GM21360 (cell line): ENCODE measurements at regions not wholly inside any gene's neighbourhood (a gene's known extent, or its start where the extent isn't known, plus 50 kb on each side); places are given as distances from the start of the nearest gene placed in this dataset.

Source experiments
- ATAC-seq: cut with Tn5 transposase; IDR thresholded peaks from one replicate; pipeline ENCODE4 v1.9.1; 2021; ENCODE audit warnings: mild to moderate bottlenecking, moderate library complexity; ENCODE audit not compliant: unreplicated experiment

DNA sequence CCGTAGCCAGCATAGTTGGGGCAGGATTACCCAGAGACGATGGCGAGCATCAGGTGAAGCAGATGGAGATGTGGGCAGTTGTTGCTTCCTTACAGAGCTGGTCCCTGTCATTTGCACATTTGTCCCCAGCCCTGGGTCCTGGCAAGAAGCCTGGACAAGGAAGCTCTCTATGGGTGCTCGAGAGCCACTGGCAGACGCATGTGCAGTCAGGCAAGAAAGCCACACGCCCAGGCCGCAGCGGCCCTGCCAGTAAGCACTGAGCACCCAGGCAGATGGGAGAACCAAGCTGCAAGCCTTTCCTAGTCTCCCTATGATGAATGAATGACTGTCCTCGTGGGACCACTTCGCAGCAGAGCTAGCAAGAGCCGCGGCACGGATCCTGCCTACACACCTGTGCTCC, 182.8 kb downstream of the FOXO1 start:
- no peak for ATAC-seq

- no peak for ATAC-seq
Measured at GRCh38 chr13:40484101-40484800, 182.2 kb downstream of the FOXO1 start.

GRCh38 chr13:40484974-40485373, 181.5 kb downstream of the FOXO1 start:
- ATAC-seq: no peak

GRCh38 chr13:40485611-40486517, 180.6 kb downstream of the FOXO1 start:
- ATAC-seq: no peak

DNA sequence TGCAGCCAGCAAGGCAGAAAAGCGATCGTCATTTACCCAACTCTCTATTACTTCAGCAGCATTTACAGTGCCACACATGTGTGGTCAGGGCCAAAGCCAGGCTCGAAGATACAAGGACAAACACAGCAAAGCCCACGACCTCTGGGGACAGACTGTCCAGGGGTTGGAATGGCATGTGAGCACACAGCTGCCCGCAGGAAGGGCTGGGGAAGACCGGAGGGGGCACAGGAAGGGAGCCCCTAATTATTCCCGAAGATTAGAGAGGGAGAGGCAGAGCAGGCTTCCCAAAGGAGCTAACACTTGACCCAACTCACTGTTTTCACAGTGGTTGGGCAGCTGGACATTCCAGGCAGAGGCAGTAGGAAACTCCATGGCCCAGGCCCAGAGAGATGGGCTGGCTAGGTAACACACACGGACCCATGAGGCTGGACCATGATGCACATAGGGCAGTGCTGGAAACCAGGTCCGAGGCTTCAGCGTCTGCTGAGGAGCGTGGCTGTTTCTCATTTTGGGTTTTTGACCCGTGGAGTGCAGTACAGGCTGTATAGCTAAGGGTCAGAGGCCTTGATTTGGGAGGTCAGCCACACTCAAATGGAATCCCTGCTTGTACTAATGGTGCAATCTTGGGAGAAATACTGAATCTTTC, 179.8 kb downstream of the FOXO1 start:
- no peak for ATAC-seq

DNA sequence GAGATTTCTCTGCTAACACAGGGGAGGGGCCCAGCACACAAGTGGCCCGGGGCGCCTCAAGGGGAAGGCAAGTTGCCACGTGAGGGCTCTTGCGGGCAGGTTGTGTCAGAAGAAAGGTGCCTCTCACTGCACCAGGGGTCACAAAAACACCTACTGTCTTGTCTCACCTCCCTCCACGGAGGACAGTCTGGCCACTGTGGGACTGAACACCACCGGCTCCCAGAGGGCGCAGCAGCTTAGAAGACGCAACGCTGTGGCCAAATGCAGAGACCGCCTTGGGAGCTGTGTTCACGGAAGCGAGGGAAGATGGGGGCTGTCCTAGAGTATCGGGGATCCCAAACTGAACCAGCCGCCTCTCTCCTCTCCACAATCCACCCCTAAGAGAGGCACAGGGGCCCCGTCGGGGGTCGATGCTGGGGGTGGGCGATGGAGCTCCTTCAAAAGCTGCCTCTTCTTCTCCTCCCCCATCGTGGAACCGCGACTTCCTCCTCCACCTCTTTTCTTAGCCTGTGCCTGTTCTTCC, 177.5 kb downstream of the FOXO1 start:
- no peak for ATAC-seq

DNA sequence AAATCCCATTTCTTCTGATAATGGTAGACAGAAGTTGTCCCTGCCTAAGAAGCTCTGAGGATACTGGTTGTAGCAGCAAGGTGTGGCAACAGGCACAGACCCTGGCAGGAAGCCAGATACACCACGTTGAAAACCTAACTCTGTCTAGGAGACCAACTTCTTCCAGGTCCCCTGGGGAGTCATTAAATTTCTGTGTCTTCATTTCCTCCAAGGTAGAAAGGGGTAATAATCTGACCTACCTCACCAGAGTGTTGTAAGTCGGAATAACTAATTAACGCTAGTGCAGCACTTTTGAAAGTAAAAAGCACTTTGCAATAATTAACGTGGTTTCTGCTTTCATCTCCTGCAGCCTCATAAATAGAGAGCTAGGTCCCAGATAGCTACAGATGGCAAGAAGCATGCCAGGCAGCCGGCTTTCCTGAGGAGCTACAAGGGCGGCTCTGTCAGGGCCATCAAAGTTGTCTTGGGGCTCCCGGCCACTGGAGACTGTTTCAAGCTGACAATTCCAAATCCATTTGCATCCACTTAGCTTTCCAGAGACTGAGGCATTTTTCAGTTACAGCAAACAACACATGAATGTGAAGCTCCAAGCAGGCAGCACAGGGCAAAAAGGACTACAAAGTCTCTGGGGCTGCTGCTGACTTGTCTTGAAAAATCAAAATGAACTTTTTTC, 176.2 kb downstream of the FOXO1 start:
- ATAC-seq: no peak

DNA sequence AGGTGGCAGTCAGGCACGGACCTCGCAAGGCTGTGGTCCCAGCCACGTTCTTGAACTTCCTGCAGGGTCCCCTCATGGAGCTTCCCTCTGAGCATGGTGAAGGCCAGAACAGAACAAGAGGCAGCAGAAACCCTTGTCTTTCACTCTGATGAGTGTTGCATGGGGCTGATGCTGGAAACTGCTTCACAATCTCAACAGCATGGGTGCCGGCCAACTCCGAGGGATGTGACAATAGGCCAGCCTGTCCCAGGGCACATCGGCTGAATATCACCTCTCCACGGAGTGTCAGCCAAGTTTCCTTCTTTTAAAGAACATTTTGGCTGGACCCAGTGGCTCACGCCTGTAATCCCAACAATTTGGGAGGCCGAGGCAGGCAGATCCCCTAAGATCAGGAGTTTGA, 173.9 kb downstream of the FOXO1 start:
- no peak for ATAC-seq

DNA sequence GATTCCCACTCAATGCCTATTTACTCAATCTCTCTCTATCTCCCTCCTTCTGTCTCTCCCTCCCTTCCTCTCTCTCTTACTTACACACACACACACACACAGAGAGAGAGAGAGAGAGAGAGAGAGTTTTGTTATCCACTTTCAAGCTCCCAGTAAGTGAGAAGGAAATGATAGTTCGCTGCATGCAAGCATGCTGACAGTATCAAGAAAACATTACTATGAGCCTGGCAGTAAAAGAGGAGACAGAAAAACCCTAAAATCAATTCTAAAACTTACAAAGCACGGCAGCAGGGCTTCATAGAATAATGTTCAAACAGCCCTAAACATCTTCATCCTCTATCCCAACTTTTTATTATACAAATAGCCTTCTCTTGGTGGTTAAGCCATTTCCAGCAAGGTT, 171.9 kb downstream of the FOXO1 start:
- ATAC-seq: no peak

- no peak for ATAC-seq
Measured at GRCh38 chr13:40494946-40495620, 171.4 kb downstream of the FOXO1 start.

GRCh38 chr13:40495621-40496001, 170.8 kb downstream of the FOXO1 start:
- no peak for ATAC-seq

GRCh38 chr13:40496035-40496810, 170.2 kb downstream of the FOXO1 start:
- no peak for ATAC-seq

- no peak for ATAC-seq
Measured at GRCh38 chr13:40498461-40498860, 168.0 kb downstream of the FOXO1 start.

DNA sequence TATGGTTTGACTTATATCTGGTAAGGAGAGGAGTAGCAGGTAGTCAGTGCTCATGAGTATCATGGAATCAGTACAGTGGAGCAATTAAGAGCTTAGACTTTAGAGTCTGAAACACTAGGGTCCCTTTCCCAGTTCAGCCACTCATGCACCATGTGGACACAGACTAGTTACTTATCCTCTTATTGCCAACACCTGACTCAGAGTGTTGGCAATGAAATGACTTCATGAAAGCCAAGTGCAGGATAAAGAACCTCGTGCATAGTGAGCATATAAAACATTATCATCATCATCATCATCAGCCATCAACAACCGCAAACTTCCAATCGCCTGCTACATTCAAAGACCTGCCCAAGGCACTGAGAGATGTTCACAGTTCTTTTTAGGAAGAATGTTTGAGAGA, 164.2 kb downstream of the FOXO1 start:
- no peak for ATAC-seq

GRCh38 chr13:40503011-40503410, 163.4 kb downstream of the FOXO1 start:
- ATAC-seq: no peak

GRCh38 chr13:40503966-40504591, 162.4 kb downstream of the FOXO1 start:
- ATAC-seq: no peak

DNA sequence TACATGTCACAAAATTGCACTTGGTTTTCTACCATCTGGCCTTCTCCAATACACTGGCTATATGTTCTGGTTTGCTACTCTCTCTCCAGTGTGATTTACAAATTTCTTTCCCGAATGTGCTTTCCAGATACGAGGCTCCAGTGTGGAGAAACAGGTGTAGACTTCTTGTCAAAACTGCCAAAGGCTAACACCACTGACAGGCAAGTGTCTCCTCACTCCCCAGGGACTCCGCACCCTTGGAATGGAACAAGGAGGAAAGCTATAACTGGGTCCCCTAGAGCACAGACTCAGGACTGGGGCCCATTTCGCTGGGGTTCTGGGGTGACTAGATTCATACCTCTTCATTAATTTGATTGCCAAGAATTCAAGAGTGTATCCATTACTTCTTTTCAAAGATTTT, 161.8 kb downstream of the FOXO1 start:
- no peak for ATAC-seq

- ATAC-seq: no peak
Measured at GRCh38 chr13:40505196-40505595, 161.2 kb downstream of the FOXO1 start.
